Caki2 (cell line): ENCODE measurements at regions not wholly inside any gene's neighbourhood (a gene's known extent, or its start where the extent isn't known, plus 50 kb on each side); places are given as distances from the start of the nearest gene placed in this dataset.

Source experiments
- DNase-seq: peaks from one replicate; pipeline ENCODE4 v3.0.0-alpha.2; 2015; ENCODE audit warnings: low read depth
- in situ Hi-C: cut with HindIII; loops from 2 replicates; pipeline ENCODE4 v1.10.0; 2016; ENCODE audit warnings: low sequenced_read_pairs, low pct_unique_long_range_greater_than_20kb, mixed read lengths

- DNase-seq = no peak
- in situ Hi-C loops = no loop called here
Observed at GRCh38 chr7:1286946-1287645, 54.4 kb downstream of the UNCX start.

GRCh38 chr7:1287752-1288201 lies 55.1 kb downstream of the UNCX start:
- in situ Hi-C loops = no loop called here
- DNase-seq = no peak

- DNase-seq = no peak
- in situ Hi-C loops = no loop called here
Observed at GRCh38 chr7:1288390-1288995, 55.8 kb downstream of the UNCX start.

- in situ Hi-C loops = no loop called here
Observed at GRCh38 chr7:1288996-1289551, 56.4 kb downstream of the UNCX start.

GRCh38 chr7:1289666-1290025 lies 57.0 kb downstream of the UNCX start:
- no peak for DNase-seq
- in situ Hi-C loops = no loop called here

More at GRCh38 chr7:1288996-1289551, 56.4 kb downstream of the UNCX start:
- no peak for DNase-seq

- no peak for DNase-seq
- in situ Hi-C loops = no loop called here
Observed at GRCh38 chr7:1290026-1290678, 57.5 kb downstream of the UNCX start.

- no peak for DNase-seq
Observed at GRCh38 chr7:1290679-1291356, 58.1 kb downstream of the UNCX start.

GRCh38 chr7:1291357-1291689 lies 58.7 kb downstream of the UNCX start:
- no peak for DNase-seq
- in situ Hi-C loops = no loop called here

More at GRCh38 chr7:1290679-1291356, 58.1 kb downstream of the UNCX start:
- in situ Hi-C loops = no loop called here

- DNase-seq = no peak
- in situ Hi-C loops = no loop called here
Observed at GRCh38 chr7:1291845-1292765, 59.4 kb downstream of the UNCX start.

GRCh38 chr7:1292972-1293830 lies 60.5 kb downstream of the UNCX start:
- in situ Hi-C loops = no loop called here
- no peak for DNase-seq

GRCh38 chr7:1293950-1294411 lies 61.3 kb downstream of the UNCX start:
- no peak for DNase-seq
- in situ Hi-C loops = no loop called here

GRCh38 chr7:1295776-1296355 lies 63.2 kb downstream of the UNCX start:
- no peak for DNase-seq
- in situ Hi-C loops = no loop called here

- in situ Hi-C loops = no loop called here
- no peak for DNase-seq
Observed at GRCh38 chr7:1296356-1296981, 63.8 kb downstream of the UNCX start.

- DNase-seq = no peak
- in situ Hi-C loops = no loop called here
Observed at GRCh38 chr7:1297017-1297960, 64.6 kb downstream of the UNCX start.
